ENCODE measurements at regions not wholly inside any gene's neighbourhood (a gene's known extent, or its start where the extent isn't known, plus 50 kb on each side); places are given as distances from the start of the nearest gene placed in this dataset.

- Histone ChIP-seq H3K36me3 (ENCODE audit: control insufficient read depth, insufficient read depth, low read length) (no peaks in the 10 kb centered on the region), H3K4me1 (ENCODE audit: control insufficient read depth, insufficient read depth, low read length) (peaks cover 21% of the 10 kb centered on the region), H3K4me3 (ENCODE audit: low read length) (no peak overlapping the region), H3K27me3 (ENCODE audit: control insufficient read depth, insufficient read depth, low read length) (no peaks in the 10 kb centered on the region), H3K9me3 (ENCODE audit: control insufficient read depth, insufficient read depth, low read length) (no peaks in the 10 kb centered on the region), H3K27ac (ENCODE audit: low read length) (no peak overlapping the region)
- no peak for TF ChIP-seq CTCF (IDR thresholded peaks at IDR 0.05)
- no peaks in the 10 kb centered on the region for H3K27me3 Mint-ChIP-seq (ENCODE audit: low read depth in 2 of 2)
- 100% methylated on average over 2 of the region's 2 CpGs for WGBS (ENCODE audit: insufficient coverage)
- ATAC-seq (no peak), DNase-seq (no peak)
- H3K4me3 Mint-ChIP-seq = no peak overlapping the region
- no peak overlapping the region for H3K27ac Mint-ChIP-seq
- H3K4me1 Mint-ChIP-seq = peaks cover 39 to 40% of the 10 kb centered on the region in 2 donors
- H3K9me3 Mint-ChIP-seq = peaks cover 2 to 3% of the 10 kb centered on the region in 2 donors
- H3K36me3 Mint-ChIP-seq = no peaks in the 10 kb centered on the region
- intact Hi-C loops (cut with micrococcal nuclease) = no loop called here
Observed at GRCh38 chr5:163756170-163756569, 250.8 kb downstream of the MAT2B start.

- Histone ChIP-seq H3K27me3 (ENCODE audit: control insufficient read depth, insufficient read depth, low read length) (no peaks in the 10 kb centered on the region), H3K36me3 (ENCODE audit: control insufficient read depth, insufficient read depth, low read length) (no peaks in the 10 kb centered on the region), H3K4me3 (ENCODE audit: low read length) (no peak overlapping the region), H3K4me1 (ENCODE audit: control insufficient read depth, insufficient read depth, low read length) (peaks cover 21% of the 10 kb centered on the region), H3K27ac (ENCODE audit: low read length) (peak overlapping the region; percentile 81), H3K9me3 (ENCODE audit: control insufficient read depth, insufficient read depth, low read length) (no peaks in the 10 kb centered on the region)
- no peaks in the 10 kb centered on the region for H3K36me3 Mint-ChIP-seq
- 27% methylated on average over 5 of the region's 5 CpGs for WGBS (ENCODE audit: insufficient coverage)
- DNase-seq (peak; percentile 23 to 45), ATAC-seq (peak; percentile 89 to 92 (median 90))
- H3K27ac Mint-ChIP-seq = peak overlapping the region; percentile 84 to 92
- peak overlapping the region; percentile 73 for H3K4me3 Mint-ChIP-seq
- peaks cover 39 to 40% of the 10 kb centered on the region in 2 donors for H3K4me1 Mint-ChIP-seq
- TF ChIP-seq CTCF (IDR thresholded peaks at IDR 0.05) = no peak
- intact Hi-C loops (cut with micrococcal nuclease) = no loop called here
- H3K27me3 Mint-ChIP-seq (ENCODE audit: low read depth in 2 of 2) = peaks cover 0 to under 1% of the 10 kb centered on the region in 2 donors
- peaks cover 2 to 3% of the 10 kb centered on the region in 2 donors for H3K9me3 Mint-ChIP-seq
Observed at GRCh38 chr5:163757344-163757743, 251.9 kb downstream of the MAT2B start.

GRCh38 chr5:163758283-163758711 lies 252.9 kb downstream of the MAT2B start:
- 77% methylated on average over 2 of the region's 2 CpGs for WGBS (ENCODE audit: insufficient coverage)
- DNase-seq (no peak), ATAC-seq (no peak)
- intact Hi-C loops (cut with micrococcal nuclease) = no loop called here
- H3K36me3 Mint-ChIP-seq = no peaks in the 10 kb centered on the region
- H3K4me3 ChIP-seq (ENCODE audit: low read length) = no peak overlapping the region
- H3K9me3 ChIP-seq (ENCODE audit: control insufficient read depth, insufficient read depth, low read length) = no peaks in the 10 kb centered on the region
- H3K4me3 Mint-ChIP-seq = peak overlapping the region; percentile 73
- H3K27ac Mint-ChIP-seq = peak overlapping the region; percentile 84 to 92
- H3K9me3 Mint-ChIP-seq = peaks cover 2 to 3% of the 10 kb centered on the region in 2 donors
- H3K36me3 ChIP-seq (ENCODE audit: control insufficient read depth, insufficient read depth, low read length) = no peaks in the 10 kb centered on the region
- no peak for TF ChIP-seq CTCF (IDR thresholded peaks at IDR 0.05)
- peaks cover 39 to 40% of the 10 kb centered on the region in 2 donors for H3K4me1 Mint-ChIP-seq
- H3K27ac ChIP-seq (ENCODE audit: low read length) = peak overlapping the region; percentile 81
- H3K4me1 ChIP-seq (ENCODE audit: control insufficient read depth, insufficient read depth, low read length) = peaks cover 21% of the 10 kb centered on the region
- H3K27me3 ChIP-seq (ENCODE audit: control insufficient read depth, insufficient read depth, low read length) = no peaks in the 10 kb centered on the region
- H3K27me3 Mint-ChIP-seq (ENCODE audit: low read depth in 2 of 2) = peaks cover 4 to 7% of the 10 kb centered on the region in 2 donors

Data from natural killer cell (primary cell).